Activated T-helper 2 cell treated with anti-CD3 and anti-CD28 coated beads, Interferon-gamma antibody, Interleukin-2, Interleukin-4, amounts not matched to agents 10 μg/mL and 5 μg/mL and 100 μg/mL, durations not matched to agents 14 hours and 24 hours and 36 hours (primary cell): ENCODE measurements at regions not wholly inside any gene's neighbourhood (a gene's known extent, or its start where the extent isn't known, plus 50 kb on each side); places are given as distances from the start of the nearest gene placed in this dataset.

Experiments used
- DNase-seq: peaks from one replicate; pipeline ENCODE4 v3.0.0; 2021; ENCODE audit warnings: low spot score
- H3K27ac Mint-ChIP-seq: one replicate; pipeline ENCODE4 v1.8.0; 2021; ENCODE audit warnings: mixed read lengths
- H3K27me3 Mint-ChIP-seq: one replicate; pipeline ENCODE4 v1.8.0; 2021; ENCODE audit warnings: low read depth, mixed read lengths
- H3K36me3 Mint-ChIP-seq: one replicate; pipeline ENCODE4 v1.8.0; 2021; ENCODE audit warnings: low read depth, mixed read lengths
- H3K4me1 Mint-ChIP-seq: one replicate; pipeline ENCODE4 v1.8.0; 2021; ENCODE audit warnings: low read depth, mixed read lengths
- H3K4me3 Mint-ChIP-seq: one replicate; pipeline ENCODE4 v1.8.0; 2021; ENCODE audit warnings: low read depth, mild to moderate bottlenecking, moderate library complexity, mixed read lengths
- H3K9me3 Mint-ChIP-seq: one replicate; pipeline ENCODE4 v1.8.0; 2021; ENCODE audit warnings: mixed read lengths
- intact Hi-C: fragments of 100-400 bp; cut with micrococcal nuclease; formaldehyde crosslinking; loops from one replicate; pipeline ENCODE4 v1.15.1; 2023

DNA sequence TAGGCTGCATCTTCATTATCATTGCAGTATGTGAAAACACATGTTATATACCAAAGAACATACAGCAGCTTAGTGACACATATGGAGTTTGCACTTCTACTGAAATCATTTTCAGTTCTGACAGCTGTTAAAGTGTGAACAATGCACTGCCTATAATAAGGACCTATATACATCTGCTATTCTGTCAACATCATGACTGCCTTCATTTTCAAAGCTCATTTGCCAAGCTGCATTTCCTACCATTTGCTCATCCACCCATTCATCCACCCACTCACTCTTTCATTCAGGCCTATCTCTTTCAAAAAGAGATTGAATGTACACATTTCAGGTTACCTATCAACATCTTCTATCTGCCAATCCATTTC, 81.7 kb upstream of the STK17B start:
- peak overlapping the region; percentile 71 for H3K27ac Mint-ChIP-seq
- no peak overlapping the region for H3K4me3 Mint-ChIP-seq
- H3K27me3 Mint-ChIP-seq, result no peaks in the 10 kb centered on the region
- peaks cover 60% of the 10 kb centered on the region for H3K4me1 Mint-ChIP-seq
- peaks cover 5% of the 10 kb centered on the region for H3K36me3 Mint-ChIP-seq
- peaks cover 5% of the 10 kb centered on the region for H3K9me3 Mint-ChIP-seq
- intact Hi-C loops, result loop anchor here (1.0 kb wide), 1 partner anchor 11 kb away; no protein-coding TSS in a partner anchor
- no peak for DNase-seq

DNA sequence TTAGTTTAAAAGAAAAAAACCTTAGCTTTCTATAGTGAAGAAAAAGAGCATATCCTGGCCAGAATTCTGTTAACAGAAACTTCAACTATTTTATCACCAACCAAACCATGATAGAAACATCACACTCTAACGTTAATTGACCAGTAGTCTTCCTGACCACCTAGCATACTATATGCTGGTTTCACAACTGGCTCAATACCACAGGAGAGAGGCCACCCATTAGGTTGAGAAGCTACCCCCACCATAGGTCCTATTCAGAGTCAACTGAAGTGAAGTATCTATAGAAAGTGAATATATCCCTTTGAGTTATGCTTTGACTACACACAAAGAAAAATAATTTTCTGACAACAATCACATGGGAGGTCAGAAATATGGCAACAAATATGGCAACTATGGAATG, 85.2 kb upstream of the STK17B start:
- peaks cover 9% of the 10 kb centered on the region for H3K36me3 Mint-ChIP-seq
- no peak for DNase-seq
- H3K4me1 Mint-ChIP-seq, result peaks cover 61% of the 10 kb centered on the region

DNA sequence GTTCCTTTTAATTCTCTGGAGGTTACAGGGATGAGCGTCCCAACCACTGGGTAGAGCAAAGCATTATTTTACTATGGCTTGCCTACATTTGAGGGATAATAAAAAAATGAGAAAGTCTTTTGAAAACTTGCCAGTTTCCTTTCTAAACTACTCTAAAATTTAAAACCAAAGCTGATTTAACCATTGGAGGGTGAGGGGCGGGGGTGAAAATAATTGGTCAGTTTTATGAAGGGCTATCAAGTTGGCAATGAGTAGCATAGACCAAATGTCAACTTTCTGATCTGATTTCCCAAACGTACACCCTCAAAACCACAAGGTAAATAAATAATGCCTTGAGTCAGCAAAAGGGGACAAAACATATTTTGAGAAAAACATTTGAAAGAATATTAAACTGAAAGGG, 85.7 kb upstream of the STK17B start:
- H3K27me3 Mint-ChIP-seq, result no peaks in the 10 kb centered on the region
- intact Hi-C loops, result no loop called here
- no peak overlapping the region for H3K4me3 Mint-ChIP-seq
- H3K27ac Mint-ChIP-seq, result no peak overlapping the region
- H3K4me1 Mint-ChIP-seq, result peaks cover 61% of the 10 kb centered on the region
- no peak for DNase-seq
- H3K36me3 Mint-ChIP-seq, result peaks cover 9% of the 10 kb centered on the region
- H3K9me3 Mint-ChIP-seq, result peaks cover 5% of the 10 kb centered on the region

More for the DNA sequence above, 85.2 kb upstream of the STK17B start:
- Mint-ChIP-seq H3K27me3 (no peaks in the 10 kb centered on the region), H3K4me3 (no peak overlapping the region), H3K9me3 (peaks cover 5% of the 10 kb centered on the region), H3K27ac (no peak overlapping the region)
- intact Hi-C loops, result no loop called here

DNA sequence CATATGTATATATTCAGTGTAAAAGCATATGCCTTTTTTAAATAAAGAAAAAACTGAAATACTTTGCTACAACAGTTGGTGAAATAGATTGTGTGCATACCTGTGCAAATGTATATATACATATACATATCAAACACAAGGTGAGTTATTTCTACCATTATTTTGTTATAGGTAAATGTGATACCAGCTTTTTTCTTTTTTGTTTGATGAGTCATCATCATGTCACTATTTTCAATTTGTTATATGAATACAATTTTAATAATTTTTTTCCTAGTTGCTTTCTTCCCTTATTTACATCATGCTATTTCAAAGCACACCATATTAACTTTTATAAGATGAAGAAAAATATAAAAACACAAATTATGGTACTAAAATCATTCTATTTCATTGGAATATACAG, 87.0 kb upstream of the STK17B start:
- no peaks in the 10 kb centered on the region for H3K9me3 Mint-ChIP-seq
- H3K27ac Mint-ChIP-seq, result no peak overlapping the region
- H3K4me1 Mint-ChIP-seq, result peaks cover 61% of the 10 kb centered on the region
- no peak overlapping the region for H3K4me3 Mint-ChIP-seq
- intact Hi-C loops, result no loop called here
- DNase-seq, result no peak
- no peaks in the 10 kb centered on the region for H3K27me3 Mint-ChIP-seq
- H3K36me3 Mint-ChIP-seq, result peaks cover 15% of the 10 kb centered on the region

DNA sequence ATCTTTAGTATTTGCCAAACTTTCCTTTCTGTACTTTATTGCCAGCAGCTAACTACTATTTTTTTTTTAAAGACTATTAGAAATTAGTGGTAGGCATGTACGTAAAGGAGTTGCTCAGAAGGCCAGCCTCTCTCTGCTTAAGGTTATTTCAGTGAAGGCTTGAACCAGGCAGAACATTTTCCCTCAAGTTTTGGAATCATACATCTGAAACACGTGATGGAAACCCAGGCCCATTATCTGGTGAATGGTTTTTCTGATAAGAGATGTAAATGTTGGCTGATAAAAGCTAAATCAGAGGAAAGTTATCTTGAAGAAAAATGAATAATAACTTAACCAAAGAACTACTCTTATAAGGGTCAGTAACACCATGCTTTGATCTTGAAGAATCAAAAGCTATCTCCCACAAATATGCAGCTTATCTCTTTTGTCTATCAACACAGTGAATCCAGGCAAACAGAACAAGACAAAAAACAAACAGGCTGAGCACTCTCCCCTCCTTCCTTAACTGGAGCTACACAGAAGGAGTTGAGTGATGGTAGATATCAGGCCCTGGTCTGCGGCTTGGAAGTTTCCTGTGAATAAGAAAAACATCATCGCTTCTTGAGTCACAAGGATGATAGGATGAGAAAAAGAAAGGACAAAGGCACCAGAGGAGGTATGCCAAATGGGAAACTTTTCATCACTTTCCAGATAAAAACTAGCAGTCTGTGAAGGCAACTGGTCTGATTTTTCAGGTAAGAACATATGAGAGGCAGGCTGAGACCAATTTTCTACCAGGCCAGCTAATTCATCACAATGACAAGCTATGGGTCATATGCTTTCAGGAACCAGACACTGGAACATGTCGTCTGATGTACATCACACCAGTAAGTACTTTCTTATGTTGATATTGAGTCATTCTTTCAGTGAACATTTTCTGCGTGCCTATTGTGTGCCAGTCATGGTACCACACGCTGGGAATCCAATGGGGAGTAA, 88.4 kb upstream of the STK17B start:
- intact Hi-C loops, result loop anchor here (1.0 to 10.0 kb wide), 10 partner anchors 7 to 1035 kb away; partner anchors contain the start of genes PGAP1, SLC39A10 and STK17B
- Mint-ChIP-seq H3K4me1 (peaks cover 60% of the 10 kb centered on the region), H3K36me3 (peaks cover 20% of the 10 kb centered on the region), H3K27ac (peak overlapping the region; percentile 96), H3K9me3 (no peaks in the 10 kb centered on the region), H3K27me3 (no peaks in the 10 kb centered on the region), H3K4me3 (peak overlapping the region; percentile 82)
- no peak for DNase-seq

DNA sequence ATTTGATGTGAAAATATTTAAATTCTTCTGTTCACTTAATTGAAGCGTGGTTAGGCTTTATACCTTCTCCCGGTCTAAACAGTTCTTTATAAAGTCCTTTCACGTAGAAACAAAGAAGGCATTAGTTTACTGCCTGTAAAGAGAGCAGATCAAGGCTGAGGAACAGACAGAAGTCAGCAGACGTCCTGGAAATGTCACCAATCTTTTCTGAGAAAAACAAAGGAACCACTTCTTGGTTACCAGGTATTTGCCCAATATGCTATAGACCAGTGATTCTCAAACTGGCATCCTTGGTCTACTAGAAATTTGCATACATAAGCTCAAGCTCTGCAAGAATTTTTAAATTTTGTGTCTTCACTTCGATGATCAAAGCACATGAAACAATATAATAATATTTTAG, 89.2 kb upstream of the STK17B start:
- no peak for DNase-seq
- peak overlapping the region; percentile 82 for H3K4me3 Mint-ChIP-seq
- intact Hi-C loops, result loop anchor here (1.0 to 10.0 kb wide), 10 partner anchors 8 to 1034 kb away; partner anchors contain the start of genes PGAP1, SLC39A10 and STK17B
- H3K27ac Mint-ChIP-seq, result peak overlapping the region; percentile 96
- H3K27me3 Mint-ChIP-seq, result no peaks in the 10 kb centered on the region
- no peaks in the 10 kb centered on the region for H3K9me3 Mint-ChIP-seq
- H3K4me1 Mint-ChIP-seq, result peaks cover 63% of the 10 kb centered on the region
- H3K36me3 Mint-ChIP-seq, result peaks cover 21% of the 10 kb centered on the region

DNA sequence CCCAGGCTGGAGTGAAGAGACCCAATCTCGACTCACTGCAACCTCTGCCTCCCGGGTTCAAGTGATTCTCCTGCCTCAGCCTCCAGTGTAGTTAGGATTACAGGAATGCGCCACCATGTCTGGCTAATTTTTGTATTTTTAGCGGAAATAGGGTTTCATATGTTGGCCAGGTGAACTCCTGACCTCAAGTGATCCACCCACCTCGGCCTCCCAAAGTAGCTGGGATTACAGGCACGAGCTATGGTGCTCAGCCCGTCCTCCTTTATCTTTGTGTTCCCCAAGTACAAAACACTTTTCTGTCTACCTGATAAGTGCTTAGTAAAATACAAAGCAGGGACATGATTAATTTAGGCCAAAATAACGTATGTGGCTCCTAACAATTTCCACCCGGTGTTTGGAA, 91.2 kb upstream of the STK17B start:
- intact Hi-C loops, result loop anchor here (1.0 to 10.0 kb wide), 6 partner anchors 13 to 1032 kb away; partner anchors contain the start of gene PGAP1
- Mint-ChIP-seq H3K27ac (peak overlapping the region; percentile 94), H3K27me3 (no peaks in the 10 kb centered on the region), H3K4me3 (peak overlapping the region; percentile 72), H3K9me3 (no peaks in the 10 kb centered on the region), H3K36me3 (peaks cover 19% of the 10 kb centered on the region), H3K4me1 (peaks cover 67% of the 10 kb centered on the region)
- DNase-seq, result no peak

DNA sequence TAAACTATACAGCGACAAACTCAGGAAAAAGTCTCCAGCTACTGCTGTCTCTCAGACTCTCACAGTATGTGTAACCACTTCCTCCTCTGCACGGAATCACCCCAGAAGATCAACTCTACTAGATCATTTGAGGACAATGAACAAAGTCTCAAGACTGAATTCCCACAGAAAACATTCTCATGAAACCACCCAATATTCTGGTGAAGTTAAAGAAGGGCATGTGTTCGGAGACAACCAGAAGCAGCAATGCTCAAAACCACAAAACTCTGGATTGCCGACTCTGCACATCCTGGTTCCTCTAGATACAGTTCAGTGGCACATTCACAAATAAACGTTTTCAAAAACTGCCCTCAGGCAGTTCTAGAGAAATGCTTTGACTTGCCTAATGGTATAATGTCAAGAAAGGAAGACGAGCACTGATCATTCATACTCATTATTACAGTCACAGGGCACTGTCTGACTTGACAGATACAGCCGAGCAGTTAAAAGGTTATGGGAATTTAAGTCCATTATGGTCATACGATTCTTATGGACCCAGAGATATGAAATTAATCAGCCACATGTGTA, 91.9 kb upstream of the STK17B start:
- Mint-ChIP-seq H3K9me3 (no peaks in the 10 kb centered on the region), H3K36me3 (peaks cover 16% of the 10 kb centered on the region), H3K4me1 (peaks cover 68% of the 10 kb centered on the region), H3K27me3 (no peaks in the 10 kb centered on the region), H3K27ac (peak overlapping the region; percentile 94), H3K4me3 (peak overlapping the region; percentile 72)
- DNase-seq, result peak; percentile 52
- intact Hi-C loops, result loop anchor here (1.0 to 10.0 kb wide), 6 partner anchors 12 to 1032 kb away; partner anchors contain the start of gene PGAP1

DNA sequence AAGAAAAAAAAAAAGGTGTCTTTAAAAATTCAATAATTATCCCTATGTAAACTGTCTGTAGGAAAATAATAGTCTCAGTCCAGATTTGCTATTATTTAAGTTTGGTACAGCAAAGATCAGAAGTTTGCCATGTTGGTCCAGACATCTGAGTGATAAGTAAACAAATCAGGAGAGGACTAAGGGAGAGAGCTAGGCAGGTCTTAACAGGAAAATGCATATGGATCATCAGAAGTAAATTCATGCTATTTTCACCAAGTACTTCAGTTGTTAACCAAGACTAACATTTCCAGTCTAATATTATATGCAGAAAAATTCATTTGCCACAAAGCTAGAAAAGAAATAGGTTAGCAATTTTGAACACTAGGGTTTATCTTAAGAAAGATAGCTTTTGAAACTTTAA, 95.0 kb upstream of the STK17B start:
- H3K27me3 Mint-ChIP-seq, result no peaks in the 10 kb centered on the region
- no peak for DNase-seq
- H3K4me3 Mint-ChIP-seq, result no peak overlapping the region
- H3K4me1 Mint-ChIP-seq, result peaks cover 60% of the 10 kb centered on the region
- intact Hi-C loops, result loop anchor here (10.0 kb wide), 3 partner anchors 658 to 1028 kb away; partner anchors contain the start of gene PGAP1
- H3K9me3 Mint-ChIP-seq, result no peaks in the 10 kb centered on the region
- no peak overlapping the region for H3K27ac Mint-ChIP-seq
- peaks cover 12% of the 10 kb centered on the region for H3K36me3 Mint-ChIP-seq

DNA sequence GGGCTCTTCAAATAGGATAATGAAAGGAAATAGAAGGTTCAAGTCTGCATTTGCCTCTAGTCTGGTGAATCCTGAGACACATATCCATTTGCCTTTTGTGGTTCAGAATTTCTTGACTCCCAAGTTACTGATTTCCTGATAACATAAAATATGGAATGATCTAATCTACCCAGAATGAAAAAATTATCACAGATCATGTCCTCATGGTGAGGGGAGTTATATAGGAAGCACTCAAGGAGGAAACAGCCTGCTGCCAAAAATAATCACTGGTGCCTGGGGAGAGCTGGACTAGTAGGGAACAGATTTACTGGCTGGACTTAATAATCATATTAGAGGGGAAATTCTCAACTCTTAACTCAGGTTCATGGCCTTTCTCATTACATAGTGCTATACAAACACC, 95.5 kb upstream of the STK17B start:
- Mint-ChIP-seq H3K36me3 (peaks cover 12% of the 10 kb centered on the region), H3K4me3 (no peak overlapping the region), H3K27ac (no peak overlapping the region), H3K27me3 (no peaks in the 10 kb centered on the region), H3K9me3 (no peaks in the 10 kb centered on the region), H3K4me1 (peaks cover 62% of the 10 kb centered on the region)
- intact Hi-C loops, result loop anchor here (10.0 kb wide), 3 partner anchors 658 to 1028 kb away; partner anchors contain the start of gene PGAP1
- no peak for DNase-seq

DNA sequence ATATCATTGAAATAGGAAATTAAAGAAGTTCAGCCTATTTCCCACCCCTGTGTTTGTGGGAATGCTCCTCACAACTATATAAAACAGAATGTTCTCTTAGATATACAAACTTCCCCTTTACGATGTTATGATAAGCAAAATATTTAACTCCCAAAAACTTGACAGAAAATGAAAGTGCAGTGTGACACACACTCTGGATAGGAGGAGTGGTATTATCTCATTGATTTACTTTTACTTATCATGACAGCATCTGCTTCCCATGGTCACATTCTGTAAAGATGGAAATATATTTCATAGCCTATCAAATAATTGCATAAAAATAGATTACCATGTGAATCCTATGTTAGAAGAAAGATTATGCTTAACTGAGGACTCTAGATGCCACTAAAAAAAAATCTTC, 96.6 kb upstream of the STK17B start:
- H3K27me3 Mint-ChIP-seq, result no peaks in the 10 kb centered on the region
- no peaks in the 10 kb centered on the region for H3K9me3 Mint-ChIP-seq
- no peak for DNase-seq
- H3K36me3 Mint-ChIP-seq, result peaks cover 9% of the 10 kb centered on the region
- peak overlapping the region; percentile 32 for H3K4me3 Mint-ChIP-seq
- peaks cover 53% of the 10 kb centered on the region for H3K4me1 Mint-ChIP-seq
- peak overlapping the region; percentile 36 for H3K27ac Mint-ChIP-seq
- intact Hi-C loops, result loop anchor here (2.0 to 10.0 kb wide), 4 partner anchors 57 to 1027 kb away; partner anchors contain the start of gene PGAP1

DNA sequence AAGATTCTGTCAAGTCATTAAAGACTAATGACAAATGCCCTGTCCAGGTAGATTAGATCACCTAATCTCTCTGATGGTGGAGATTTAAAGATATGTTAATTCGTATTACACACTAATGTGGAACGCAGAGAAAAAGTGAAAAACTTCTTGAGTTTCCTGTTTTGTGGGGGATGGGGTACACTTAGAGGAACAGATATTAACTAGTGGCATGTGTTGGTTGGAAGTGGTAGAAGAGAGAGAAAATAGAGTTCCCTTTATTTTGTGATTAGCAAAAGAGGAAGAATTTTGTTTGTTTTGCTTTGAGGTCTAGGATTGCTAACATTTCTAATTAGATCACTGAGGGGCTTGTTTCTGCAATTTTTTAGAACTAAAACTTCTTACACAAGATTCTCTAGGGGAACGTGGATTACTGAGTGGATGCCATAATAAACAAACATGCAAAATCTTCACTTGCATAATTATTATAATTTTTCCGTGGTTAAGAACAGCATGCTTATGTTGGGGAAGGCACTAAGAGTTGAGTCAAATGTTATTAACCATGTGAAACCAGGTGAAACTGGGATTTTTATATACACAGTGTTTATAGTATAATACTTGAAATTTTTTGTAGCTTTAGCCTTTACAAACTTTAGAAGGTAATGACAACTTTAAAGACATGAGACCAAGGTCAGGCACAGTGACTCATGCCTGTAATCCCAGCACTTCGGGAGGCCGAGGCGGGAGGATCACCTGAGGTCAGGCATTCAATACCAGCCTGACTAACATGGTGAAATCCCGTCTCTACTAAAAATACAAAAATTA, 97.4 kb upstream of the STK17B start:
- DNase-seq, result no peak
- intact Hi-C loops, result loop anchor here (1.0 to 10.0 kb wide), 5 partner anchors 8 to 1026 kb away; partner anchors contain the start of gene PGAP1
- Mint-ChIP-seq H3K4me3 (peak overlapping the region; percentile 32), H3K27ac (peak overlapping the region; percentile 36), H3K4me1 (peaks cover 47% of the 10 kb centered on the region), H3K27me3 (no peaks in the 10 kb centered on the region), H3K9me3 (no peaks in the 10 kb centered on the region), H3K36me3 (peaks cover 5% of the 10 kb centered on the region)
